ENCODE measurements at regions not wholly inside any gene's neighbourhood (a gene's known extent, or its start where the extent isn't known, plus 50 kb on each side); places are given as distances from the start of the nearest gene placed in this dataset.
"Not testable (repeated sequence)": the region's sequence is repeated elsewhere in the genome, so short reads cannot be mapped to it uniquely, and the experiment has no call there.

DNA sequence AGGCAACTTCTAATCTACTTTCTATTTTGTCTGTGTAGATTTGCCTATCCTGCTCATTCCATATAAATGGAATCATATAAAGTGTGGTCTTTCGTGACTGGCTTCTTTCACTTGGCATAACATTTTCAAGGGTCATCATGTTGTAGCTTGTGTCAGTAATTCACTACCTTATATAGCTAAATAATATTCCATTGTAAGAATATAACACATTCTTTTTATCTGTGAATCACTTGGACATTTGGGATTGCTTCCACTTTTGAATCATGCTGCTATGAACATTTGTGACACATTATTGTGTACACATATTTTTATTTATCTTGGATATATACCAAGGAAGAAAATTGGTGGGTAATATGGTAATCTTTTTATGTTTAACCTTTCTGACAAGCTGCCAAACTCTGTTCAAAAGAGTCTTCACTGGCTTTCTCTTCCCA is 89.0 kb upstream of the CSNK1A1L start:
- Histone ChIP-seq H3K27me3 (ENCODE audit: control insufficient read depth in 3 of 3, insufficient read depth in 3 of 3, low read length in 3 of 3) (no peaks in the 10 kb centered on the region), H3K36me3 (ENCODE audit: control insufficient read depth in 3 of 3, insufficient read depth in 3 of 3, low read length in 3 of 3) (no peaks in the 10 kb centered on the region), H3K9me3 (ENCODE audit: control insufficient read depth in 3 of 3, low read length in 3 of 3) (no peaks in the 10 kb centered on the region), H3K4me3 (ENCODE audit: low read length in 3 of 3) (no peak overlapping the region), H3K27ac (ENCODE audit: low read depth, low read length) (no peak overlapping the region), H3K9ac (ENCODE audit: low read depth in 1 of 3, low read length in 3 of 3) (no peak overlapping the region), H3K4me1 (ENCODE audit: control insufficient read depth in 3 of 3, insufficient read depth in 3 of 3, low read length in 3 of 3) (no peaks in the 10 kb centered on the region)

DNA sequence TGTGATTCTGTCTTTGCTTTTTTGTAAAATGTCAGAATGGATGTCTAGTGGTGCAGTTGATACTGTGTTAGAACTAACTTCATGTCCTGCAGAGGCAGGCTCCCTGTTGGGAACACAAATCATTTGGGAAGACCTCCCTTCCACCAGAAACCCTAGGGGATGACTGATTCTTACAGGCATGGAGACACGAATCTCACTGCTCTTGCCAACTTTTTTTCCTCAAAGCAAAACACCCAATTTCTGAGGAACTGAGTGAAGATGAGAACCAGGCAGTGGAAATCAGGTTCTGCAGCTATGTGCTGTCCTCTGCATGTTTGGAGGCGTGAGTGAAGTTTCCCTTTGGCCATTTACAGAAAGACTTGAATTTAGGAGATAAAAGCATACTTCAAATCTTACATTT is 87.5 kb upstream of the CSNK1A1L start:
- Histone ChIP-seq H3K27me3 (ENCODE audit: control insufficient read depth in 3 of 3, insufficient read depth in 3 of 3, low read length in 3 of 3) (no peaks in the 10 kb centered on the region), H3K9ac (ENCODE audit: low read depth in 1 of 3, low read length in 3 of 3) (no peak overlapping the region), H3K4me3 (ENCODE audit: low read length in 3 of 3) (no peak overlapping the region), H3K4me1 (ENCODE audit: control insufficient read depth in 3 of 3, insufficient read depth in 3 of 3, low read length in 3 of 3) (no peaks in the 10 kb centered on the region), H3K27ac (ENCODE audit: low read depth, low read length) (no peak overlapping the region), H3K36me3 (ENCODE audit: control insufficient read depth in 3 of 3, insufficient read depth in 3 of 3, low read length in 3 of 3) (no peaks in the 10 kb centered on the region), H3K9me3 (ENCODE audit: control insufficient read depth in 3 of 3, low read length in 3 of 3) (no peaks in the 10 kb centered on the region)

DNA sequence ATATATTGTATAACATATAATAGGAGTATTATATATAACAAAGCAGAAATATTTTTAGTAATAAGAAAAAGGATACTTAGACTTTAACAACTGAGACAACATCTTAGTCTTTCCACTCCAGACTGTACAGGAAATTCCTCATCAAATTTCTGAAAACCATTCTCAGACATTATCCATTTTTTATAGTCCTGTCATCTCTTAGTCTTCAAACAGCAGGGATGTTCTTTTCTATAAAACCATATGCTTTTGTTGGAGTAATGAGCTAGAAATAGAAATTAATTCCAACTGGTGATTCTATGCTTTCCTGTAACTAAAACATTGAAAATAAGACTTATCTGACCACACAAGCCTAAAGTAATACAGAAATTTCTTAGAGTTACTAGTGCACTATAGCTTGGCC is 82.2 kb upstream of the CSNK1A1L start:
- Histone ChIP-seq H3K9me3 (ENCODE audit: control insufficient read depth in 3 of 3, low read length in 3 of 3) (no peaks in the 10 kb centered on the region), H3K27me3 (ENCODE audit: control insufficient read depth in 3 of 3, insufficient read depth in 3 of 3, low read length in 3 of 3) (no peaks in the 10 kb centered on the region), H3K4me3 (ENCODE audit: low read length in 3 of 3) (no peak overlapping the region)

DNA sequence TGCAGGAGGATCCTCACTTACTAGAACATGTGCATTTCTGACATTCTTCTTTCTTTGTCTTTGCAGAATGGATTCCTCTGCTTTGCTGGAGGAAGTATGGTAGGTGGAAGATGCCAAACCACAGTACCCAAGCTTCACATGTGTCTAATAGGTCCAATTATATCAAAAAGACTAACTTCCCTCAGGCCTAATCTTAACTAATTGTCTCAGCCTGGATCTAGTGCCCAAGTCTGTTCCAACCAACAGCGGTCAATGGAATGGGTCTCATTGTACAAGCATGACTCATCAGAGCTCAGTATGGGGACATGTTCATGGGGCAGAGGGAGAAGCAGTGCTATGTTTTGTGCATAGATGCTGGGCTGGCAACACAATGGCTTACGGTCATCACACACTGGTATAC is 81.6 kb upstream of the CSNK1A1L start:
- no peaks in the 10 kb centered on the region for H3K27me3 ChIP-seq (ENCODE audit: control insufficient read depth in 3 of 3, insufficient read depth in 3 of 3, low read length in 3 of 3)
- no peaks in the 10 kb centered on the region for H3K36me3 ChIP-seq (ENCODE audit: control insufficient read depth in 3 of 3, insufficient read depth in 3 of 3, low read length in 3 of 3)
- no peak overlapping the region for H3K9ac ChIP-seq (ENCODE audit: low read depth in 1 of 3, low read length in 3 of 3)
- no peak overlapping the region for H3K4me3 ChIP-seq (ENCODE audit: low read length in 3 of 3)
- H3K9me3 ChIP-seq (ENCODE audit: control insufficient read depth in 3 of 3, low read length in 3 of 3) = no peaks in the 10 kb centered on the region
- H3K27ac ChIP-seq (ENCODE audit: low read depth, low read length) = no peak overlapping the region
- H3K4me1 ChIP-seq (ENCODE audit: control insufficient read depth in 3 of 3, insufficient read depth in 3 of 3, low read length in 3 of 3) = no peaks in the 10 kb centered on the region

More for the DNA sequence above, 82.2 kb upstream of the CSNK1A1L start:
- Histone ChIP-seq H3K27ac (ENCODE audit: low read depth, low read length) (no peak overlapping the region), H3K9ac (ENCODE audit: low read depth in 1 of 3, low read length in 3 of 3) (no peak overlapping the region), H3K36me3 (ENCODE audit: control insufficient read depth in 3 of 3, insufficient read depth in 3 of 3, low read length in 3 of 3) (no peaks in the 10 kb centered on the region), H3K4me1 (ENCODE audit: control insufficient read depth in 3 of 3, insufficient read depth in 3 of 3, low read length in 3 of 3) (no peaks in the 10 kb centered on the region)

DNA sequence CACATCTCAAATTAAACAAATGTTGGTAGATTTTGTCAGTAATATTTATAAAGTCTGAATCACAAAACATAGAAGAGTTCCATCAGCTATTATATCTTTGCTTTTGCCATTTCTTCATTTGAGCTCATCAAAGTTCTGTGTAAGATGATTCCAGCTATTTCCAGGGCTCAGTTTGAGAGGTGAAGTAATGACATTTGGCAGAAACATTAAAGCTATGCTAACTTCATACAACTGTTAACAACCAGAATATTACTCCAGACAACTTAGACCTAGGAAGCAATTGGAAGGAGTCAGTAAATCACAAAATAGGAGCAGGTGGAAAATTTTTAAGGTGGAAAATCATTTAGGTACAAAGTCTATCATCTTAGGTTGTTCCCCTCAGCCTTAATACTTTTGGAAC is 76.2 kb upstream of the CSNK1A1L start:
- Histone ChIP-seq H3K27me3 (ENCODE audit: control insufficient read depth in 3 of 3, insufficient read depth in 3 of 3, low read length in 3 of 3) (no peaks in the 10 kb centered on the region), H3K4me3 (ENCODE audit: low read length in 3 of 3) (no peak overlapping the region), H3K4me1 (ENCODE audit: control insufficient read depth in 3 of 3, insufficient read depth in 3 of 3, low read length in 3 of 3) (no peaks in the 10 kb centered on the region), H3K9me3 (ENCODE audit: control insufficient read depth in 3 of 3, low read length in 3 of 3) (no peaks in the 10 kb centered on the region), H3K9ac (ENCODE audit: low read depth in 1 of 3, low read length in 3 of 3) (no peak overlapping the region), H3K27ac (ENCODE audit: low read depth, low read length) (no peak overlapping the region), H3K36me3 (ENCODE audit: control insufficient read depth in 3 of 3, insufficient read depth in 3 of 3, low read length in 3 of 3) (no peaks in the 10 kb centered on the region)

DNA sequence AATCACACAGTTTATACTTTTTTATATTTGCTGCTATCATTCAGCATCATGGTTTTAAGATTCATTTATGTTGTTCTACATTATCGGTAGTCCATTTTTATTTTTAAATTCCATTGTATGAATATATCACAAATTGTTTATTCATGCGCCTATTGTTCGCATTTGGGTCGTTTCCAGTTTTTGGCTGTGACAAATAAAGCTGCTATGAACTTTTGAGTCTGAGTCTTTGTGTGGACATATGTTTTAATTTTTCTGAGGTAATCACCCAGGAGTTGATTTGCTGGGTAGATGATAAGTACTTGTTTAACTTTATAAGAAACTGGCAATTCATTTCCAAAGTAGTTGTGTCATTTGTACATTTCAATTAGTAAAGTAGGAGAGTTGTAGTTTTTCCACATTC is 74.2 kb upstream of the CSNK1A1L start:
- Histone ChIP-seq H3K9ac (ENCODE audit: low read depth in 1 of 3, low read length in 3 of 3) (no peak overlapping the region), H3K4me1 (ENCODE audit: control insufficient read depth in 3 of 3, insufficient read depth in 3 of 3, low read length in 3 of 3) (peaks cover 0 to 4% (median 0%) of the 10 kb centered on the region in 3 donors), H3K27ac (ENCODE audit: low read depth, low read length) (no peak overlapping the region), H3K36me3 (ENCODE audit: control insufficient read depth in 3 of 3, insufficient read depth in 3 of 3, low read length in 3 of 3) (no peaks in the 10 kb centered on the region), H3K4me3 (ENCODE audit: low read length in 3 of 3) (no peak overlapping the region), H3K27me3 (ENCODE audit: control insufficient read depth in 3 of 3, insufficient read depth in 3 of 3, low read length in 3 of 3) (no peaks in the 10 kb centered on the region), H3K9me3 (ENCODE audit: control insufficient read depth in 3 of 3, low read length in 3 of 3) (no peaks in the 10 kb centered on the region)

DNA sequence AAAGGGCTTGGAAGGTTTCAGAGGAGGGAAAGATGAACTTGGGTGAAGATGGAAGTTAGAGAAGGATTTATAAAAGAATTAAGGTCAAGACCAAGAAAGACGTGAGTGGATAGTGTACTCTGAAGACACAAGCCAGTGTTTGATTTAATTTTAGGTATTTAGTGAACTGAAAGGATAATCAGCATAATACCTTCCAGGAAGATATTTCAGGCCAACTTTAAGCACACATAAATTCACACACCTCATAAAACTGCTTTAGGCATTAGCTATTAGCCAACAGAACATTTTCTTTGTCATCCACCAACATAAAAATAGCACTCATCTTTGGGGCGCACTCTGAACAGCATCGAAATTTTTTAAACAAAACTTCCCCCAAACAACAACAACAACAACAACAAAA is 71.7 kb upstream of the CSNK1A1L start:
- Histone ChIP-seq H3K4me1 (ENCODE audit: control insufficient read depth in 3 of 3, insufficient read depth in 3 of 3, low read length in 3 of 3) (peaks cover 0 to 4% (median 0%) of the 10 kb centered on the region in 3 donors), H3K4me3 (ENCODE audit: low read length in 3 of 3) (no peak overlapping the region), H3K36me3 (ENCODE audit: control insufficient read depth in 3 of 3, insufficient read depth in 3 of 3, low read length in 3 of 3) (no peaks in the 10 kb centered on the region), H3K27me3 (ENCODE audit: control insufficient read depth in 3 of 3, insufficient read depth in 3 of 3, low read length in 3 of 3) (no peaks in the 10 kb centered on the region), H3K9ac (ENCODE audit: low read depth in 1 of 3, low read length in 3 of 3) (no peak overlapping the region), H3K27ac (ENCODE audit: low read depth, low read length) (no peak overlapping the region), H3K9me3 (ENCODE audit: control insufficient read depth in 3 of 3, low read length in 3 of 3) (no peaks in the 10 kb centered on the region)

DNA sequence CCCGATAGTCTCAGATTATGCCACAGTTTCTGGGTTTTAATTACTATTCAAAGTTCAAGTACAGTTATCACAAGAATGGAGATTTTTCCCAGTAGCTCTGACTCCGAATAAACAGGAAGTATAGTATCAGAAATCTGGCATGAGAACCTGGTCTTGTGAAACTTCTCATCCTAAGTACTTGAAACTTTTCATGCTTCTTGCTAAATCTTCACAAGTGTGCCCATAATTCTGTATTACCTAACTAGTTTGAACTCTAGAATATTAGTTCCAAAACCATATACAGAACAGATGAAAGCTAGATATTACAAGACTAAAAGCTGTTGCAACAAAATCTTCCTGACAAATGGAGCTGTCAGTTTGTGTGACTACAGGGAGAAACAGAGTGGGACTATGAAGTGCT is 70.5 kb upstream of the CSNK1A1L start:
- no peaks in the 10 kb centered on the region for H3K27me3 ChIP-seq (ENCODE audit: control insufficient read depth in 3 of 3, insufficient read depth in 3 of 3, low read length in 3 of 3)
- H3K9me3 ChIP-seq (ENCODE audit: control insufficient read depth in 3 of 3, low read length in 3 of 3) = no peaks in the 10 kb centered on the region
- H3K9ac ChIP-seq (ENCODE audit: low read depth in 1 of 3, low read length in 3 of 3) = no peak overlapping the region
- no peak overlapping the region for H3K27ac ChIP-seq (ENCODE audit: low read depth, low read length)
- peaks cover 0 to 4% (median 0%) of the 10 kb centered on the region in 3 donors for H3K4me1 ChIP-seq (ENCODE audit: control insufficient read depth in 3 of 3, insufficient read depth in 3 of 3, low read length in 3 of 3)
- no peaks in the 10 kb centered on the region for H3K36me3 ChIP-seq (ENCODE audit: control insufficient read depth in 3 of 3, insufficient read depth in 3 of 3, low read length in 3 of 3)
- H3K4me3 ChIP-seq (ENCODE audit: low read length in 3 of 3) = no peak overlapping the region

DNA sequence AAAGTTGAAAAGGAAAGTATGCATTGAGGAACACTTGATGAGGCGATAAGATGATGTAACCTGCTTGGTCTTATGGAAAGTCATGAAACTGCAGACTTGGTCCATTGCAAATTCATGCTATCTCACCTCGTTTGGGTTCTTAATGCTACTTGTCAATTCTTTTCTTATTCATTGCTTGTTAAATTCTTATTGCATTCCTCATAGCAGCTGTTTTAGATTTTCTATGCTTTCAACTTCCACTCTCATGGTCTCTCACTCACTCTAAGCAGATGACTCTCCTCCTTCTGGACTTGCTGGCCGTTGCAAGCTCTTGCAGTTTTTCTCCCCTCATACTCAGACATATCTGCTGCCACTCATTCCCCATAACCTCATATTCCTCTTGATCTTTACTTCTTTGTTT is 67.8 kb upstream of the CSNK1A1L start:
- Histone ChIP-seq H3K36me3 (ENCODE audit: control insufficient read depth in 3 of 3, insufficient read depth in 3 of 3, low read length in 3 of 3) (no peaks in the 10 kb centered on the region), H3K4me1 (ENCODE audit: control insufficient read depth in 3 of 3, insufficient read depth in 3 of 3, low read length in 3 of 3) (peaks cover 0 to 4% (median 0%) of the 10 kb centered on the region in 3 donors), H3K27me3 (ENCODE audit: control insufficient read depth in 3 of 3, insufficient read depth in 3 of 3, low read length in 3 of 3) (no peaks in the 10 kb centered on the region), H3K9ac (ENCODE audit: low read depth in 1 of 3, low read length in 3 of 3) (no peak overlapping the region), H3K4me3 (ENCODE audit: low read length in 3 of 3) (no peak overlapping the region), H3K9me3 (ENCODE audit: control insufficient read depth in 3 of 3, low read length in 3 of 3) (no peaks in the 10 kb centered on the region), H3K27ac (ENCODE audit: low read depth, low read length) (no peak overlapping the region)

DNA sequence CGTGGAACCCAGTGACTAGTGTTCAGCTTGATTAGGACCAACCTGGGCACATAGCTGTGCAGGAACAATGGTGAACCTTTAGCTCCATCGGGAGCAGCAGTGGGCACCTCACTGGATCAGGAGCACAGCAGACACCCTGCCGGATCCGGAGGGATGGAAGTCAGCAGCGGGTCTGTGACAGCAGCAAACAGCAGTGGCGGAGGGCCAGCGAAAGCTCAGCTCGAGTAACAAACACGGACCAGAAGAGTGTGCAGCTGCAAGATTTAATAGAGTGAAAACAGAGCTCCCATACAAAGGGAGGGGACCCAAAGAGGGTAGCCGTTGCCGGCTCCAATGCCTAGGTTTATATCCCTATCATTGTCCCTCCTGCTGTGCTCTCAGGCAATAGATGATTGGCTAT is 66.8 kb upstream of the CSNK1A1L start:
- not testable (repeated sequence) for H3K27me3 ChIP-seq (ENCODE audit: control insufficient read depth in 3 of 3, insufficient read depth in 3 of 3, low read length in 3 of 3); H3K36me3 ChIP-seq (ENCODE audit: control insufficient read depth in 3 of 3, insufficient read depth in 3 of 3, low read length in 3 of 3); H3K9me3 ChIP-seq (ENCODE audit: control insufficient read depth in 3 of 3, low read length in 3 of 3); H3K9ac ChIP-seq (ENCODE audit: low read depth in 1 of 3, low read length in 3 of 3); H3K4me3 ChIP-seq (ENCODE audit: low read length in 3 of 3); H3K27ac ChIP-seq (ENCODE audit: low read depth, low read length); H3K4me1 ChIP-seq (ENCODE audit: control insufficient read depth in 3 of 3, insufficient read depth in 3 of 3, low read length in 3 of 3)

DNA sequence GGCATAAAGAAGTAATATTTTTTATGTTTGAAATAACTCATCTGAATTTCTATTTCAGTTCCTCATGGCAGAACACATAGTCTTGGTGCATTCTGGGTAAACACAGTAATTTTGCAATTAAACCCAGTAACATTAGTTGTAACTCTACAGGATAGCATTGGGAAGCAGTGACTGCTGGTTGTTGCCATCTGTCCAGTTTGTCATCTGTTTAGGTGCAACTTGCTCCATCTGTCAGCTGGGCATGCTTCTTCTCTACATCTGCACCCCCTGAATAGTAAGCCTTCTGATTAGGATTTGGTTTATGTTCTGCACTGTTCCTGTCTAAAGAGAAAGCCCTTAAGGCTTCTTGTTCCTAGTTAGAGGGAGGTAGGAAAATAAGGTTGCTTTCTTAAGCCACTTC is 63.5 kb upstream of the CSNK1A1L start:
- Histone ChIP-seq H3K4me3 (ENCODE audit: low read length in 3 of 3) (no peak overlapping the region), H3K9me3 (ENCODE audit: control insufficient read depth in 3 of 3, low read length in 3 of 3) (no peaks in the 10 kb centered on the region), H3K27ac (ENCODE audit: low read depth, low read length) (no peak overlapping the region), H3K27me3 (ENCODE audit: control insufficient read depth in 3 of 3, insufficient read depth in 3 of 3, low read length in 3 of 3) (no peaks in the 10 kb centered on the region), H3K9ac (ENCODE audit: low read depth in 1 of 3, low read length in 3 of 3) (no peak overlapping the region), H3K4me1 (ENCODE audit: control insufficient read depth in 3 of 3, insufficient read depth in 3 of 3, low read length in 3 of 3) (no peaks in the 10 kb centered on the region), H3K36me3 (ENCODE audit: control insufficient read depth in 3 of 3, insufficient read depth in 3 of 3, low read length in 3 of 3) (no peaks in the 10 kb centered on the region)
